ENCODE measurements at regions not wholly inside any gene's neighbourhood (a gene's known extent, or its start where the extent isn't known, plus 50 kb on each side); places are given as distances from the start of the nearest gene placed in this dataset.
"Not testable (repeated sequence)": the region's sequence is repeated elsewhere in the genome, so short reads cannot be mapped to it uniquely, and the experiment has no call there.

- no peak for DNase-seq
Measured at GRCh38 chr9:108049671-108050494, 560.3 kb upstream of the KLF4 start.

GRCh38 chr9:108049026-108049607, 559.5 kb upstream of the KLF4 start:
- DNase-seq: peak; percentile 95

GRCh38 chr9:108048406-108049025, 558.9 kb upstream of the KLF4 start:
- DNase-seq: no peak

GRCh38 chr9:108047777-108048176, 558.2 kb upstream of the KLF4 start:
- DNase-seq: not testable (repeated sequence)

GRCh38 chr9:108047264-108047663, 557.7 kb upstream of the KLF4 start:
- DNase-seq: no peak

- DNase-seq: peak; percentile 47
Measured at GRCh38 chr9:108045851-108046250, 556.3 kb upstream of the KLF4 start.

- no peak for DNase-seq
Measured at GRCh38 chr9:108043585-108043984, 554.0 kb upstream of the KLF4 start.

- DNase-seq: peak; percentile 83
Measured at GRCh38 chr9:108041551-108041950, 552.0 kb upstream of the KLF4 start.

- peak; percentile 73 for DNase-seq
Measured at GRCh38 chr9:108040783-108041182, 551.2 kb upstream of the KLF4 start.

- peak; percentile 31 for DNase-seq
Measured at GRCh38 chr9:108039493-108039892, 549.9 kb upstream of the KLF4 start.

- no peak for DNase-seq
Measured at GRCh38 chr9:108039012-108039411, 549.4 kb upstream of the KLF4 start.

GRCh38 chr9:108035487-108035886, 545.9 kb upstream of the KLF4 start:
- no peak for DNase-seq

- peak; percentile 65 for DNase-seq
Measured at GRCh38 chr9:108033976-108034964, 544.7 kb upstream of the KLF4 start.

GRCh38 chr9:108032079-108032478, 542.5 kb upstream of the KLF4 start:
- DNase-seq: not testable (repeated sequence)

GRCh38 chr9:108031221-108031620, 541.7 kb upstream of the KLF4 start:
- not testable (repeated sequence) for DNase-seq

- DNase-seq: not testable (repeated sequence)
Measured at GRCh38 chr9:108026718-108027117, 537.1 kb upstream of the KLF4 start.

GRCh38 chr9:108024604-108025003, 535.0 kb upstream of the KLF4 start:
- DNase-seq: no peak

GRCh38 chr9:108022246-108022935, 532.8 kb upstream of the KLF4 start:
- DNase-seq: no peak

- peak; percentile 48 for DNase-seq
Measured at GRCh38 chr9:108021096-108021710, 531.6 kb upstream of the KLF4 start.

- DNase-seq: no peak
Measured at GRCh38 chr9:108019821-108020220, 530.3 kb upstream of the KLF4 start.

GRCh38 chr9:108017671-108018070, 528.1 kb upstream of the KLF4 start:
- DNase-seq: no peak

- DNase-seq: no peak
Measured at GRCh38 chr9:108016446-108016845, 526.9 kb upstream of the KLF4 start.

Data from EL (cell line).